Mucosa of rectum (tissue), 2 donors: ENCODE measurements at regions not wholly inside any gene's neighbourhood (a gene's known extent, or its start where the extent isn't known, plus 50 kb on each side); places are given as distances from the start of the nearest gene placed in this dataset.

Experiments
- H3K27ac ChIP-seq, 2 donors: one replicate each; pipeline ENCODE4 v1.7.0; 2013; ENCODE audit warnings: inconsistent platforms in 2 of 2, low read depth in 2 of 2, low read length in 2 of 2
- H3K27me3 ChIP-seq, 2 donors: one replicate each; pipeline ENCODE4 v1.7.0; 2013; ENCODE audit warnings: low read length in 2 of 2; ENCODE audit not compliant: control insufficient read depth in 2 of 2, insufficient read depth in 2 of 2
- H3K36me3 ChIP-seq, 2 donors: one replicate each; pipeline ENCODE4 v1.7.0; 2013; ENCODE audit warnings: low read length in 2 of 2; ENCODE audit not compliant: control insufficient read depth in 2 of 2, insufficient read depth in 2 of 2
- H3K4me1 ChIP-seq, 2 donors: one replicate each; pipeline ENCODE4 v1.7.0; 2013; ENCODE audit warnings: low read length in 2 of 2, mild to moderate bottlenecking in 1 of 2; ENCODE audit not compliant: control insufficient read depth in 2 of 2, insufficient read depth in 2 of 2
- H3K4me3 ChIP-seq, 2 donors: one replicate each; pipeline ENCODE4 v1.7.0; 2013; ENCODE audit warnings: low read length in 2 of 2
- H3K9ac ChIP-seq, 2 donors: one replicate each; pipeline ENCODE4 v1.7.0; 2013; ENCODE audit warnings: low read length in 2 of 2, low read depth in 1 of 2, mild to moderate bottlenecking in 1 of 2
- H3K9me3 ChIP-seq, 2 donors: one replicate each; pipeline ENCODE4 v1.7.0; 2013; ENCODE audit warnings: low read length in 2 of 2; ENCODE audit not compliant: control insufficient read depth in 2 of 2
- donor health status: healthy.
- donor health status: Normal muscosa, but diverticular disease.

- no peak overlapping the region for H3K4me3 ChIP-seq
- H3K9ac ChIP-seq, result no peak overlapping the region
- no peak overlapping the region for H3K27ac ChIP-seq
- H3K9me3 ChIP-seq, result no peaks in the 10 kb centered on the region
- no peaks in the 10 kb centered on the region for H3K4me1 ChIP-seq
- H3K27me3 ChIP-seq, result no peaks in the 10 kb centered on the region
- H3K36me3 ChIP-seq, result no peaks in the 10 kb centered on the region
Measured at GRCh38 chr2:15999596-16000469, 59.5 kb downstream of the MYCN start.

- Histone ChIP-seq H3K9ac (no peak overlapping the region), H3K4me1 (no peaks in the 10 kb centered on the region), H3K9me3 (no peaks in the 10 kb centered on the region), H3K27ac (no peak overlapping the region), H3K36me3 (no peaks in the 10 kb centered on the region), H3K27me3 (no peaks in the 10 kb centered on the region), H3K4me3 (no peak overlapping the region)
Measured at GRCh38 chr2:15997728-15998280, 57.5 kb downstream of the MYCN start.

GRCh38 chr2:15996536-15997423 is 56.4 kb downstream of the MYCN start:
- H3K9ac ChIP-seq, result no peak overlapping the region
- H3K4me3 ChIP-seq, result no peak overlapping the region
- no peaks in the 10 kb centered on the region for H3K27me3 ChIP-seq
- no peak overlapping the region for H3K27ac ChIP-seq
- no peaks in the 10 kb centered on the region for H3K4me1 ChIP-seq
- no peaks in the 10 kb centered on the region for H3K9me3 ChIP-seq
- H3K36me3 ChIP-seq, result no peaks in the 10 kb centered on the region
